VCaP (cell line): ENCODE measurements at regions not wholly inside any gene's neighbourhood (a gene's known extent, or its start where the extent isn't known, plus 50 kb on each side); places are given as distances from the start of the nearest gene placed in this dataset.
"Not testable (repeated sequence)": the region's sequence is repeated elsewhere in the genome, so short reads cannot be mapped to it uniquely, and the experiment has no call there.

ENCODE experiments used
- H3K27ac ChIP-seq: fragments of 450-650 bp; 2 replicates; pipeline ENCODE4 v1.5.1; 2017
- TF ChIP-seq, protein P1 (sequence below): fragments of 450-650 bp; conservative IDR thresholded peaks from 2 replicates; pipeline ENCODE4 v1.5.1; 2017; ENCODE audit warnings: mild to moderate bottlenecking, moderate library complexity

DNA sequence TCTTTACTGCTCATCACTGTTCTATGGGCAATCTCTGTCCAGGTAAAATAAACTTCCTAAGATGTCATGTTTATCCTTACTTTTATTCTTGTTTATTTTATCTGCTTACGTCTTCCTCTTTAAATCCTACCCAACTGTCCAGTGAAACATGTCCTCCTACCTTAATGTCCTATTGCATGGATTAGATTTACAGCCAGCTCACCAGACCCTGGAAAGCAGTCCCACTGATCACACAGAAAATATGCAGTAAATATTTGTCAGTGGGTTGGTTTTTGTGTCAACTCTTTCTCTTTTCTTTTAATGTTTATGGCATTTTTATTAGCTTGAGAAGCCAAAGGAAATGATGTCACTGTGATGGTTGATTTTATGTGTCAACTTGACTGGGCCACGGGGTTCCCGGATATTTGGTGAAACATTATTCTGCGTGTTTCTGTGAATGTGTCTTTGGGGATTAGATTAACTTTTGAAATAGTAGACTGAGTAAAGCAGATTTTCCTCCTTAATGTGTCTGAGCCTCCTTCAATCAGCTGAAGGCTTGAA lies 258.3 kb downstream of the SRGAP2C start:
- peak overlapping the region; percentile 26 for H3K27ac ChIP-seq
- TF ChIP-seq, protein P1, sequence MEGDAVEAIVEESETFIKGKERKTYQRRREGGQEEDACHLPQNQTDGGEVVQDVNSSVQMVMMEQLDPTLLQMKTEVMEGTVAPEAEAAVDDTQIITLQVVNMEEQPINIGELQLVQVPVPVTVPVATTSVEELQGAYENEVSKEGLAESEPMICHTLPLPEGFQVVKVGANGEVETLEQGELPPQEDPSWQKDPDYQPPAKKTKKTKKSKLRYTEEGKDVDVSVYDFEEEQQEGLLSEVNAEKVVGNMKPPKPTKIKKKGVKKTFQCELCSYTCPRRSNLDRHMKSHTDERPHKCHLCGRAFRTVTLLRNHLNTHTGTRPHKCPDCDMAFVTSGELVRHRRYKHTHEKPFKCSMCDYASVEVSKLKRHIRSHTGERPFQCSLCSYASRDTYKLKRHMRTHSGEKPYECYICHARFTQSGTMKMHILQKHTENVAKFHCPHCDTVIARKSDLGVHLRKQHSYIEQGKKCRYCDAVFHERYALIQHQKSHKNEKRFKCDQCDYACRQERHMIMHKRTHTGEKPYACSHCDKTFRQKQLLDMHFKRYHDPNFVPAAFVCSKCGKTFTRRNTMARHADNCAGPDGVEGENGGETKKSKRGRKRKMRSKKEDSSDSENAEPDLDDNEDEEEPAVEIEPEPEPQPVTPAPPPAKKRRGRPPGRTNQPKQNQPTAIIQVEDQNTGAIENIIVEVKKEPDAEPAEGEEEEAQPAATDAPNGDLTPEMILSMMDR = no peak

DNA sequence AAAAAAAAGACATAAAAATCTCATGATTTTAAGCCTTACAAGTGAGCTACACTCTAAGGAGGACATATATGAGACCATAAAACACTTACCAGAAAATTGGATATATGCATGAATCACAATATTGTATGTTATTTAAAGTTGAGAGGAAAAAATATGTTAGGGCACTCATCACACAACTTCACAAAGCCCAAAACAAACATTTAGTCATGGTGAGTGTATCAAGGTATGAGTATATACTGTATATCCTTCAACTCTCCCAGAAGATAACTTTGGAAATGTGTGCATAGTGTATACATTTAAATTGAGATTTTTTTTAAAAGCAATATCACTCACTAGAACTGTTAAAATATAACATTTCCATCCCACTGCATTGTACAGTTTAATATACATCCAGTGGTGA lies 259.3 kb downstream of the SRGAP2C start:
- TF ChIP-seq, protein P1 = no peak
- H3K27ac ChIP-seq = no peak overlapping the region

DNA sequence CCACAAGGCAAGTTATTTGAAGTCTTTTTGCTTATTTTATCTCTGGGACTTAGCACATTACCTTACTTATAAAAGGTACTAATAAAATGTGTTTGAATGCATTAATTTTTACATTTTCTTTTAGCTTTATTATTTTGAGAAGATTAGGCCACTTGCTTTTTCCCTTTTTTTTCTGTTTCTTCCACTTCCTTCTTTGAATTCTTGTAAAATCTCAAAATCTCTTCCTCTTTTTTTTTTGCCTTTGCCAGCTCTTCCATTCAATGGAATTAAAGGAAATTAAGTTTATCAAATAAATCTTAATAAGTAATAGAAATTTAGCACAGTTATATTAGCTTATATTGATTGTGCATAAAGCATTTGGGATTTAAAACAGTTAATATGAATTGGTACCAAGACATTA lies 260.9 kb downstream of the SRGAP2C start:
- H3K27ac ChIP-seq = no peak overlapping the region
- TF ChIP-seq, protein P1 = no peak

DNA sequence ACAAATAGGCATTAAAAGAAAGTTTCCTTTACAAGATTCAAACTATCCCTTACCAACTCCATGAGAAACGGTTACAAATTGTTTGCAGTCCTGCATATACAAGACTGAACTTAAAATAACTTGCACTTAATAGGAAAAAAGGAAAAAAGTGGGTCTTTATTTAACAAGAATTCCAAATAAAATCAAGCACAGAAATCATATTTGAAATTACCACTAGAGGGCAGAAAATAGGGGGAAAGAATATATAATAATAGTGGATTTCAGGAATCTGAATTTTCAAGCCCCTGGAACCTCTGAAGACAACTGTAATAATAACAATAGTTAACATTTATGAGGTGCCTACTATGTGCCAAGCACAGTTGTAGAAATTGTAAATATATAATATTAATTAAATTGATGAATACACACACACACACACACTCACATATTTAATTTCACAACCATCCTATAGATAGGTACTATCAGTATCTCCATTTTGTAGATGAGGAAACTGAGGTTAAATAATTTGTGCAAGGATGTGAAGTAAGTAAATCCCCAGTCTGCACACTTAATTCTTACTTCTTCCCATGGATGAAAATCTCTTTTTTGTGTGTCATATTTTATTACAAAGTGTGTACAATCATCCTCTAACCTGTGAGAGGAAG lies 262.6 kb downstream of the SRGAP2C start:
- H3K27ac ChIP-seq = not testable (repeated sequence)
- TF ChIP-seq, protein P1 = peak; percentile 71

DNA sequence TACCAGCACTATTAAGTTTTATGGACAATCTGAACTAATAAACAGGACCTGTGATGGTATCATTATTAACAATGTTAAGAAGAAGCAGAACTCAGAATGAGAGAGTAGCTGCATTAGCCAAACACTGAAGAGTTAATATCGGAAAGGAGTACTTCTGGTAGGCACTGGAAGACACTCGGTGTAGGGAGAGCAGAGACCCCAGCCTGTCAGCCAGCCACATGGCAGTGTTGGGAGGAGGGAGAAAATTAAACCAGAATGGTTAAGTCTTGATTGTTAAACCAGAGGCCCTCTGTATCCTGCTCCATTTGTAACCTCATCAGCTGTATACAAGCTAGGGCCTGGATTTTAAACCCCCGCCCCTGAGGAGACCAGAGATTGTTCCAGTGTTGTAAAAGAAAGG lies 263.3 kb downstream of the SRGAP2C start:
- peak overlapping the region; percentile 33; the same call in 1 of the 2 replicates for H3K27ac ChIP-seq

DNA sequence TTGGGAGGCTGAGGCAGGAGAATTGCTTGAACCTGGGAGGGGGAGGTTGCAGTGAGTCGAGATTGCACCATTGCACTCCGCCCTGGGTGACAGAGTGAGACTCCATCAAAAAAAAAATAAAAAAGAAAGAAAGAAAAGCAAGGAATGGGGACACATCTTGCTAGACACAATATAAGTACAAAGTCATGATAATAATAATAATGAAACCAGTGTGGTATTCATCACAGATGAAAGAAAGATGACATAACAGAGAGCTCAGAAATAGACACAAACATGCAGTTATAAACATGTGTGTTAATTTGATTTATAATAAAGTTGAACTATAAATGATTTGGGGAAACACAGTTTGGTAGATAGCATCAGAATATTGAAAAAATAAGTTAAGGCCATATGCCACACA lies 264.1 kb downstream of the SRGAP2C start:
- no peak overlapping the region for H3K27ac ChIP-seq
- TF ChIP-seq, protein P1 = no peak

DNA sequence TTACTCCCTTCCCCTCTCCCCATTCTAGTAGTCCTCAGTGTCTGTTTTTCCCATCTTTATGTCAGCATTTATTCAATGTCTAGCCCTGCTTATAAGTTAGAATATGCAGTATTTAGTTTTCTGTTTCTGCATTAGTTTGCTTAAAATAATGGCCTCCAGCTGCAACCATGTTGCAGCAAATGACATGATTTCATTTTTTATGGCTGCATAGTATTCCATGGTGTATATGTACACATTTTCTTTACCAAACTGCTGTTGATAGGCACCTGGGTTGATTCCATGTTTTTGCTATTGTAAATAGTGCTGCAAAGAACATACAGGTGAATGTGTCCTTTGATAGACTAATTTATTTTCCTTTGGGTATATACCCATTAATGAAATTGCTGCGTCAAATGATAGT lies 267.7 kb downstream of the SRGAP2C start:
- TF ChIP-seq, protein P1 = no peak
- no peak overlapping the region for H3K27ac ChIP-seq

DNA sequence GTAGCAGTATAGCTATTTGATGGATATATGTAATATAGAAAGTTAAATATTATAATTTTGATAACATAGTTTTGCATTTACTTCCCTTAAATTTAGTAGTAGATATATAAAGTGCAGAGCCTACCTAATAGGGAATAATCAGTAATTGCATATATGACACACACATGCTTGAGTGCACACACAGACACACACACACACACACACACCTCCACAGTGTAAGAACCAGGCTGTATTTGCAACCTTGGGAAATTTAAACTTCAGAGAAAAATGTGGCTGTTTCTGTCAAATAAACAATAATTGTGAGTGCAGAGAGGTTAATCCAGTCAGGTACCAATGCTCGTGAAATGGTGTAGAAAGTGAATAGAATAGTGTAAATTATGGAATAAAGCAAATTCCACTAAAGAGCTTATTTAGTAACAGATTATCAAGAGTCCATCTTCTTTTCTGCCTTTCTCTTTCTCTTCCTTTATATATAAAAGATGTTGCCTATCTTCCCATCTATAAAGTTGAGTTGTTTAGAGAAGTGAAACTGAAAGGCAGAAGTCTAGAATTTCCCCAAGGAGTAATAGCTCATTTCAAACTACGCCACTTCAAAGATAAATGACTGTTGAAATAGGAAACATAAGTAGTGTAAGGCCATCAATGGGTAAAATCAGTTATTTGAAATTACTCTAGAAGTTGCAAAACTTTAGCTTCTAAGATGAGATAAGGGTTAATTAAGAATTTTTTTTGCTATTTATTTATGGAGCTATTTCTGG lies 273.7 kb downstream of the SRGAP2C start:
- no peak overlapping the region for H3K27ac ChIP-seq
- TF ChIP-seq, protein P1 = no peak
